Heart right ventricle (tissue), 16 donors: ENCODE measurements at regions not wholly inside any gene's neighbourhood (a gene's known extent, or its start where the extent isn't known, plus 50 kb on each side); places are given as distances from the start of the nearest gene placed in this dataset.

Source experiments
- ATAC-seq, 8 donors: fragments of 200-7000 bp; cut with Tn5 transposase; one replicate each; pipeline ENCODE4 v1.9.1; 2020; ENCODE audit warnings: mild to moderate bottlenecking in 8 of 8, moderate library complexity in 8 of 8, moderate number of reproducible peaks in 1 of 8
- DNase-seq, 2 donors: peaks; one replicate each; pipeline ENCODE4 v3.0.0-alpha.2; 2020
- H3K27ac ChIP-seq, 10 donors: fragments of 200-600 bp; sonication (generic) in 2 of 10; one replicate each; pipeline versions ENCODE4 v1.5.0 to v1.8.0; 2020 to 2022; ENCODE audit warnings: mild to moderate bottlenecking in 3 of 10
- H3K27me3 ChIP-seq, 7 donors: fragments of 200-600 bp; one replicate each; pipeline ENCODE4 v1.8.0; 2021 to 2022; ENCODE audit warnings: mild to moderate bottlenecking in 2 of 7
- H3K36me3 ChIP-seq, 9 donors: fragments of 200-600 bp; sonication (generic) in 1 of 9; one replicate each; pipeline versions ENCODE4 v1.5.0 to v1.8.0; 2020 to 2022; ENCODE audit warnings: mild to moderate bottlenecking in 2 of 9
- H3K4me1 ChIP-seq, 9 donors: fragments of 200-600 bp; sonication (generic) in 1 of 9; one replicate each; pipeline versions ENCODE4 v1.5.0 to v1.8.0; 2020 to 2022; ENCODE audit warnings: mild to moderate bottlenecking in 4 of 9
- H3K4me3 ChIP-seq, 10 donors: fragments of 200-600 bp; sonication (generic) in 2 of 10; one replicate each; pipeline versions ENCODE4 v1.5.0 to v1.8.0; 2020 to 2022; ENCODE audit warnings: mild to moderate bottlenecking in 7 of 10, moderate library complexity in 2 of 10
- H3K9me3 ChIP-seq, 11 donors: fragments of 200-600 bp in 10 of 11; sonication (generic) in 2 of 11; one replicate each; pipeline versions ENCODE4 v1.5.0 to v1.8.0; 2013 to 2022; ENCODE audit warnings: mild to moderate bottlenecking in 2 of 11, control low read depth in 1 of 11, moderate library complexity in 1 of 11
- WGBS, 2 donors: extraction: QIAGEN DNeasy Blood & Tissue Kit; methylation state at CpG; one replicate each; pipeline ENCODE4 v1.1.7; 2013; ENCODE audit warnings: inconsistent platforms in 1 of 2; 5-methylcytosine and 5-hydroxymethylcytosine counted together
- intact Hi-C, 10 donors: fragments of 100-400 bp; cut with DNase I; formaldehyde crosslinking; loops; one replicate each; pipeline versions ENCODE4 v1.11.1 to v1.14.2; 2022
- TF ChIP-seq, protein P1 (sequence below), 9 donors: fragments of 200-600 bp; sonication (generic) in 2 of 9; IDR thresholded peaks; one replicate each; pipeline versions ENCODE4 v1.5.0 to v1.8.0; 2021 to 2022; ENCODE audit warnings: antibody characterized with exemption in 9 of 9, mild to moderate bottlenecking in 5 of 9, moderate library complexity in 1 of 9
- donor health status: Arrhythmogenic right ventricular cardiomyopathy.
- donor health status: ischemic (EF 13 %, LVEDD 7.1; RV severe dilation, severe dysfunction).
- donor health status: healthy with polysubstance abuse.
- donor health status: DM: no; HTN: yes; CAD: no.
- donor health status: DM: no; HTN: no; CAD: no.
- donor health status: ischemic (EF 25% LVEDD 6.9; RV normal size, moderate dysfunction).
- donor health status: ischemic (EF 25% LVEDD 5.7; RV mildly dilated, moderate dysfunction).
- donor health status: healthy.
- donor health status: DM: yes; HTN: yes; CAD: no.
- donor health status: Ischemic cardiomyopathy.
- donor health status: ischemic (EF 35%, LVEDD 5.7; RV mildly dilated, moderate dysfunction).
- donor health status: nonischemic (EF 11% LVEDD 7.7; RV severe dilation, severe dysfunction).
- donor health status: DM: yes; HTN: yes; CAD: no.
- donor health status: PGD.
- donor health status: ischemic (EF 29% LVEDD 5.4; RV normal size, mild dysfunction).
- donor health status: nonischemic (EF 23%, LVEDD 6.1; RV moderate dilation, normal function).

DNA sequence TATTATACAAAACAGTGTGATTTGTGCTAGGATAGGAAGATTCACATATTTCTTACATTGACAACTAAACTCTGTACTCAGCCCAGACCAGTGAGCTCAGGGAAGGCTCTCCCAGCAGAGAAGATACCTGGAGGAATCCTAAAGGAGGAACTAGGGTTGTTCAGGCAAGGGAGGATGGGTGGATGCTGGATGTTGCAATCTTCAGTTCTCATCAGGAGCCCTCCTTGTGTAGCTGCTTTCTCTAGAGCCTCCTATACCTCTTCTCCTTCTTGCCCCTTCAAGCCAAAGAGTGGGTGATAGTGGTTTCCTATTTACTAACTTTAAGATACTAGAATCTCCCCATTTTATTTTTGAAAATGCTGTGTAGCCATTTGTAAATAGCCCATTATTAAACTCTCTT lies 117.3 kb downstream of the NKX6-1 start:
- Histone ChIP-seq H3K36me3 (no peaks in the 10 kb centered on the region), H3K4me1 (no peaks in the 10 kb centered on the region), H3K27me3 (peaks cover 0 to 33% (median 9%) of the 10 kb centered on the region in 7 donors), H3K9me3 (no peaks in the 10 kb centered on the region), H3K4me3 (no peak overlapping the region), H3K27ac (no peak overlapping the region)
- ATAC-seq (no peak), DNase-seq (no peak)
- intact Hi-C loops, result no loop called here
- TF ChIP-seq, protein P1, sequence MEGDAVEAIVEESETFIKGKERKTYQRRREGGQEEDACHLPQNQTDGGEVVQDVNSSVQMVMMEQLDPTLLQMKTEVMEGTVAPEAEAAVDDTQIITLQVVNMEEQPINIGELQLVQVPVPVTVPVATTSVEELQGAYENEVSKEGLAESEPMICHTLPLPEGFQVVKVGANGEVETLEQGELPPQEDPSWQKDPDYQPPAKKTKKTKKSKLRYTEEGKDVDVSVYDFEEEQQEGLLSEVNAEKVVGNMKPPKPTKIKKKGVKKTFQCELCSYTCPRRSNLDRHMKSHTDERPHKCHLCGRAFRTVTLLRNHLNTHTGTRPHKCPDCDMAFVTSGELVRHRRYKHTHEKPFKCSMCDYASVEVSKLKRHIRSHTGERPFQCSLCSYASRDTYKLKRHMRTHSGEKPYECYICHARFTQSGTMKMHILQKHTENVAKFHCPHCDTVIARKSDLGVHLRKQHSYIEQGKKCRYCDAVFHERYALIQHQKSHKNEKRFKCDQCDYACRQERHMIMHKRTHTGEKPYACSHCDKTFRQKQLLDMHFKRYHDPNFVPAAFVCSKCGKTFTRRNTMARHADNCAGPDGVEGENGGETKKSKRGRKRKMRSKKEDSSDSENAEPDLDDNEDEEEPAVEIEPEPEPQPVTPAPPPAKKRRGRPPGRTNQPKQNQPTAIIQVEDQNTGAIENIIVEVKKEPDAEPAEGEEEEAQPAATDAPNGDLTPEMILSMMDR (IDR thresholded peaks at IDR 0.05), result no peak

DNA sequence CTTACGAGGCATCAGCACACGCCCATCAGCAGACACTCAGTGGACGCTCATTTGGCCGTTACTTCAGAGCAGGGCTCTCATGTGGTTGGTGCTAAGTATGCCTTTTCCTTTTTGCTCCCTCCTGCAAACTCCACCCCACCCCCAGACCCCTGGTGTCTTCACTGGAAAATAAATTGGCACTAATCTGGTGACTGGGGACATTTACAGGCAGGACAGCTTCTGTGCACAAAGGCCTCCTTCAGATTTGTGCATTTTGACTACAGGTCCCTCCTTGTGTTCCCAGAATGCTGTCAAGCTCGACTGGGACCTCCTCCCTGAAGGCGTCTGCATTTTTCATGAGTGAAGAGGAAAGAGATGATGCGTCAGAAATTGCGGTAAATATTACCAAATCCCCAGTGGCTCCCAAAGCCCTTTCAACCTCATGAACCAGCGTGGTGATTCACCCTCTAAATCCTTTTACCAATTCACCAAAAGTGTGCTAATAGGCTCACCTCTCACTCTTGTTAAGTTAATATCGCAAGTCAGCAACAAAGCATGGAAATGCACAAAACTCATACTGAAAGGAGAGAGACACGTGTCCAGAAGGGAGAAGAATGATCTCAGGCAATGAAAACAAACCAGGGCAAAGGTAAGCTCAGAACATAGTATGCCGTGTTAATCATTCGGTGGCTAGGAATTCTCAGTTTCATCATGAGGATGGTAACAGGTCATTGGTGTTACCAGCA lies 119.0 kb downstream of the NKX6-1 start:
- TF ChIP-seq, protein P1 (IDR thresholded peaks at IDR 0.05), result no peak
- Histone ChIP-seq H3K27ac (no peak overlapping the region), H3K4me1 (no peaks in the 10 kb centered on the region), H3K4me3 (no peak overlapping the region), H3K27me3 (peaks cover 0 to 33% (median 9%) of the 10 kb centered on the region in 7 donors), H3K9me3 (no peaks in the 10 kb centered on the region), H3K36me3 (no peaks in the 10 kb centered on the region)
- 33 to 37% methylated on average over 13 of the region's 13 CpGs for WGBS, 2 donors
- ATAC-seq, result no peak
- no peak for DNase-seq
- intact Hi-C loops, result no loop called here

DNA sequence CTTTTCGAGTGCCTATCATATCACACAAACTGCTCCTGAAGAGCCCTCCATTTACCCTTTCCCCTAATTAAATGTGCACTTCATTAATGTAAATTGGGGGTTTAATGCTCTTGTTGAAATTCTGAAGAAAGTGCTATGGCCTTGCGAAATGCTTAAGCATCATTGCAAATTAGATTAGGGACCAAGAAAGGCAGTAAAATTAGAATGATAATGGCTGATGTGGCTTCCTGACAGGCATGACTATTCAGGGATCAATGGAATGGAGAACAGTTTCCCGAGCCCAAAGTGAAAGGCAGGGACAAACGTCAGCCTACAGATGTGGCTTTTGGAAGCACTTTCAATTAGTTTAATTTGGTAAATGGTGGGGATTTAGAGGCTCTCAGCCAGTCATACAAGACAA lies 120.1 kb downstream of the NKX6-1 start:
- ATAC-seq, result no peak

DNA sequence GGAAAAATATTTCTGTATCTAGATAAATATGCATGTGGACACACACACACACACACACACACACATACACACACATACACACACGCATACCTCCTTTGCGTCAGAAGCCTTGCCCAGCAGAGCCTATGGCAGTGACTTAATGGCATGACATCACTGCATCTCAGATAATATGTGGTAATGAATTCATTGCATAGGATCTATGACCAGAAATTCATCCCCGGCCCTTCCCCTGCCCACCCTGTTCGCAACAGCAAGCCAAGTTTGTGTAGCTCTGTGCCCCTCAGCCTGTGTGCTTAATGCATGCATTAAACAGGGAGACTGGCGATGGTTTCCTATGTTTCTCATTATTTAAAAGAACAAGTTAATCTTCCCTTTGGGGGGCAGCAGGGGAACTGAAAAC lies 120.7 kb downstream of the NKX6-1 start:
- Histone ChIP-seq H3K9me3 (no peaks in the 10 kb centered on the region), H3K4me3 (no peak overlapping the region), H3K27ac (no peak overlapping the region), H3K4me1 (no peaks in the 10 kb centered on the region), H3K36me3 (no peaks in the 10 kb centered on the region), H3K27me3 (peaks cover 0 to 33% (median 6%) of the 10 kb centered on the region in 7 donors)
- intact Hi-C loops, result no loop called here
- ATAC-seq (no peak), DNase-seq (no peak)
- TF ChIP-seq, protein P1 (IDR thresholded peaks at IDR 0.05), result no peak
- WGBS, 2 donors, result 43 to 50% methylated on average over 5 of the region's 5 CpGs

More for the DNA sequence above, 120.1 kb downstream of the NKX6-1 start:
- H3K9me3 ChIP-seq, result no peaks in the 10 kb centered on the region
- no peaks in the 10 kb centered on the region for H3K36me3 ChIP-seq
- H3K4me3 ChIP-seq, result no peak overlapping the region
- no peak for DNase-seq
- no peaks in the 10 kb centered on the region for H3K4me1 ChIP-seq
- intact Hi-C loops, result no loop called here
- peaks cover 0 to 33% (median 6%) of the 10 kb centered on the region in 7 donors for H3K27me3 ChIP-seq
- H3K27ac ChIP-seq, result no peak overlapping the region
- TF ChIP-seq, protein P1 (IDR thresholded peaks at IDR 0.05), result no peak
- 17 to 21% methylated on average over 4 of the region's 4 CpGs for WGBS, 2 donors
